ENCODE measurements at regions not wholly inside any gene's neighbourhood (a gene's known extent, or its start where the extent isn't known, plus 50 kb on each side); places are given as distances from the start of the nearest gene placed in this dataset.
"Not testable (repeated sequence)": the region's sequence is repeated elsewhere in the genome, so short reads cannot be mapped to it uniquely, and the experiment has no call there.

DNA sequence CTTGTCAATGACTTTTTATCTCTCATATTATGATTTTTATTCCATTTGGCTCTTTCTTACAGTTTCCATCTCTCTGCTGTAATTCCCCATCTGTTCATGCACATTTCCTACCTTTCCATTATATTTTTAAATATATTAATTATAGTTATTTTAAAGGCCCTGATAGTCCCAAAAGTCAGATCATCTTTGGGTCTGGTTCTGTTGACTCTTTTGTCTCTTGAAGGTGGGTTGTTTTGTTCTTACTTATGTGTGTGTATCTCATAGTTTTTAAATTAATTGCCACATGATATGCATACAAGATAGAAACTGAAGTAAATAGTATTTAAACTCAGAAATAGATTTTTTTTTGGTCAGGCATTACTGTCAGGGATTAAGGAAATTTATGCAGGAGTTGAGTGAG lies 178.0 kb upstream of the AJAP1 start:
- DNase-seq (ENCODE audit: low read depth in 2 of 2), result no peak

DNA sequence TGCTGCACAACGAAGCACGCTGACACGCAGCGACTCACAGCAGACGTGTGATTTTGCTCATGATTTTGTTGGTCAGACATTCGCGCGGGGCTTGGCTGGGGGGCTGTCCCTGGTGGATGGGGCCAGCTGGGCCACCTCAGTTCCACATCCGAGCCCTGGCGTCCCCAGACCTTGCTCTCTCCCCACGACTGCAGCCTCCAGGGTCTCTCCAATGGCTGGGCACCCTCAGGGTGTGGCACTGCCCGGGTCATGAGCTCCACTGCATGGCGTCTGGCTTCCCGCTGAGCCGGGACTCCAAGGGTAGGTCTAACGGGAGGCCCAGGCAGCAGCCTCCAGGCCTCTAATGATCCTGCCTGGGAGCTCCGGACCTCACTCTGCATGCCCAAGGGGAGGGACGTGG lies 173.0 kb upstream of the AJAP1 start:
- DNase-seq (ENCODE audit: low read depth in 2 of 2), result no peak

DNA sequence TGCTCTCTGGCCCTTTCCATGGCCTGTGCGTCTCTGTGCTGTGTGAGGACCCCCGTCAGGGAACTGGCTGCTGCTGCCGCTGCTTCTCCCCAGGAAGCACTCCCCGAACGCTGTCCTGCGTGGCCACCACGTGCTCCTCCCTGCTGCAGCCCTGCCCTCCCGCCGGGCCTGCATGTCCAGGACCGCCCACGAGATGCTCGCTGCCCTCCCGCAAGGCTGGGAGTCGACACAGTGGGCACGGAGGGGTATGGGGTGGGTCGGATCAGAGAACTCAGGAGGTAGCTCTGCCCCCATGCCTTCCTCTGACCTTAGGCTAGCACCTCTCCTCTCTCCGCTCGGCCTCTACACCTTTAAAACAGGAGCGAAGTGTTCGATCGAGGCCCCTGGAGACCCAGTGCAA lies 171.9 kb upstream of the AJAP1 start:
- DNase-seq (ENCODE audit: low read depth in 2 of 2), result no peak

DNA sequence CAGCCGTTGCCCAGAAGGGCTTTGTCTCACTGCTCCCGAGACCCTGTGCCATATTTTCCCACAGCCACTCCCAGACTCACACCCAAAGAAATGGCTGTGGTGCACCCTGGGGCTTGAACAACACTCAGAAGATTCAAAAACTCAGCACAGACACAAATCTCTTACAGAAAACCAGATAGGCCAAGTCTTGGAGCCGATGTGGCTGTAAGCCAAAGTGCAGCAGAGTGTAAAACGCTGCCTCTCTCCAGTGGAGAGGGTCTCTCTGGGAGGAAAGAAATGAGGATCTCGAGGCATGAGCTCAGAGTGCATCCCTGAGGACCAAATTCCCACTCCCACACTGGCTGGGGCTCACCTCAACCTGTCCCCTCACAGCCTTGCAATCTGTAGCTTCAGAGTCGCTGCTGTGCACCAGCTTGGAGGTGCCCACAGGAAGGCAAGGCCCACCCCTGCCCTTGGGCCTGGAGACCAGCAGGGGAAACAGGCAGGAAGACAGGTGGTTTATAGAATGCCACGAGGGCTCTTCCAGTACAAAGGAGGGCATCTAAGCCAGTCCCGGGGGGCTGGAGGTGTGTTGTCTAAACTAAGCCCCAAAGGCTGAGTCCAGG lies 171.3 kb upstream of the AJAP1 start:
- DNase-seq (ENCODE audit: low read depth in 2 of 2), result no peak

DNA sequence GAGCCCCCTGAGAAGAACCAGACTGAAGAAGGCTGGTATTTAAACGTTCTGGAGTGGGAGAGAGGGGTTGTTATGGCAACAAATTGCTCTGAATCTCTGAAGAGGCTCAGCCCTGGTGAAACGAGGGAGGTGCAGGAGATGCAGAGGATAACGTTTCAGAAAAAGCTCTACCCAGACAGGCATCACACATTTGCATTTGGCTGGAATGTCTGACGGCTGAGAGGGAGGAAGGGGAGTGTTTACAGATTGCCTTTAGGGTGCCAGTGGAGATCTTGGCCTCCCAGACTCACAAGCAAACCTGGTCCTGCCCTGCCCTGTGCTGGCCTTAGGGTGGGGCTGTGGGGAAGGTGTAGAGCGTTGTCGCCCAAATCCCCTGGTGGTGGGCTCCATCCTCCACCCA lies 169.0 kb upstream of the AJAP1 start:
- no peak for DNase-seq (ENCODE audit: low read depth in 2 of 2)

DNA sequence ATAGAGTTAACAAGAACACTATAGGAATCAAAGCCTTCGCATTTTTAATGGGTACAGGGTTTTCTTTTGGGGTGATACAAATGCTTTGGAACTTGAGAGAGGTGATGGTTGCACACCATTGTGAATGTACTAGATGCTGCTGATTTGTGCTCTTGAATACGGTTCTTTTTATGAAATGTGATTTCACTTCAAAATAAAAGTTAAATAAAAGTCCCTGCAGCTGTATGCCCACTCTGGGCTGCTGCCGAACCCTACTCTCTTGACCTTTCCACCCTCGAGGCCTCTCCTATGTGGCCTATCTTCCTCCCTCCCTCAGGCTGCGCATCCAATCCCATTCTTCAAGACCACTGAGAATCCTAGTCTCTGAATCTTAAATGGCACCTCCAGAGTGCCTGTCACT lies 168.5 kb upstream of the AJAP1 start:
- DNase-seq (ENCODE audit: low read depth in 2 of 2), result no peak

DNA sequence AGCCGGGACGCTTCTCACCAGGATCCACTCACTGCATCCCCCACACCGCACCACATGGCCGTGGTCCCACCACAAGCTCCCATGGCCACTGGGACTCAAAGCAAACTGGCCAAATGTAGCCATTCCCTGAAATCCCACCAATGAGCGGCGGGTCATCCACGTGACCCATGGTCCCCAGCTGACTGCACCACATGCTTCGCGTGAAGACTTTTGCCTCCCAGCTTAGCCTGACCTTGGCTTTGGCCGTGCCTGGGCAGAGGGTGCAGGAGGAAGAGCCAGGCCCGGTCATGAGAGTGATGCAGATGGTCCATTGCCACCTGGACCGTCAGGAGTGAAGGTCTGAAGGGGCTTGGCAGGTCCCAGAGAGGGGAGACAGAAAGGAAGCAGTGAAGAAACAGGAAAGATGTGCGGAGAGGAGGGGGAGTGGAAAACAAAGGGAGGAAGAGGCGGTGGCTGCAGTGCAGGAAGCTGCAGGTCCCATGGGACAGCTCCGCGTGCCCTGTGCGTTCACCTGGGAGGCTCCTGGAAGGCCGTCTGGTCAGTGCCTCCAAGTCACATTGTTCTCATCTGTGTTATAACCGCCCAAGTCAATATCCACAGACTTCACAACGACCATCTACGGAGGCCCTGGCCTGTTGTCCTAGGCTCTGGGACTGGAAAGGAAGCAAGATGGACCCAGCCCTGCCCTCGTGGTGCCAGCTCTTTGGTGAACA lies 167.8 kb upstream of the AJAP1 start:
- no peak for DNase-seq (ENCODE audit: low read depth in 2 of 2)

DNA sequence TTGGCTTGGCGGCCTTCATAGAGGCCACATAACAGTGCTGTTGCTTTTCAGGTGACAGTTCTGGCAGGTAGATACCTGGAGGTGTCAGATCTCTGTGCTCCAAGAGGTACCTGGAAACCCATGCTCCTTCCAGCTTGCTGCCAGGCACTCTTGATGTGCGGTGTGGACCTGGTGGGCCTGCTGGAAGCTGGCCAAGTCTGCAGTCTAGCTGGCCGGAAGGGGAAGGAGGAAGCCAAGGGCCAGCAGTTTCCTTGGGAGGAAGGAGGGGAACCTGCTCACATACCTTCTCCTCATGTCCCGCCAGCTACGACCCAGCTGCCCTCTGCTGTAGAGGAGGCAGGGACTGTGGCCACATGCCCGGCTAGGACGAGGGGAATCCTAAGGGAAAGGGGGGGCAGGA lies 166.4 kb upstream of the AJAP1 start:
- DNase-seq (ENCODE audit: low read depth in 2 of 2), result no peak

DNA sequence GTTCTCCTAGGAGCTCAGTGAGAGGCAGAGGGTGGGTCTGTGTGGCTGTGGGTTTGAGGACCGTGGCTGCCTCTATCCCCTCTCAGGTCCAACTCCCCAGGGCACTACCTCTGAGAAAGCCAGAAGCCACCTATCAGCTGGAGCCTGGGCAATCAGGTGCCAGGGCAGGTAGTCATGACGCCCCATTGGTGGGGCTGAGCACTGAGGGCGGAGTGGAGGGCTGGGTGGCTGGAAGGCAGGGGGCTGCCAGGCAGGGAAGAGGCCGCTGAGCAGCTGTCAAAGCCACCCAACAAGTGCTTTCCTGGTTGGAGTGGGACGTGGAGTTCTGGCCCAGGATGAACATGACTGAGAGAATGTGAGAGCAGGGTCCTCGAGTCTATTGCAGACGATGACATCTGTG lies 164.9 kb upstream of the AJAP1 start:
- no peak for DNase-seq (ENCODE audit: low read depth in 2 of 2)

DNA sequence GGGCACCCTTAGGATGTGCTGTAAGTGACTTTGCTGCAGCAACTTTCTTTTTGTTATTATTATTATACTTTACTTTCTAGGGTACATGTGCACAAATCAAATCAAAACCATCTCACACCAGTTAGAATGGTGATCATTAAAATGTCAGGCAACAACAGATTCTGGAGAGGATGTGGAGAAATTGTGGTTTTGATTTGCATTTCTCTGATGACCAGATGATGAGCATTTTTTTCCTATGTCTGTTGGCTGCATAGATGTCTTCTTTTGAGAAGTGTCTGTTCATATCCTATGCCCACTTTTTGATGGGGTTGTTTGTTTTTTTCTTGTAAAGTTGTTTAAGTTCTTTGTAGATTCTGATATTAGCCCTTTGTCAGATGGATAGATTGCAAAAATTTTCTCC lies 164.4 kb upstream of the AJAP1 start:
- not testable (repeated sequence) for DNase-seq (ENCODE audit: low read depth in 2 of 2)

DNA sequence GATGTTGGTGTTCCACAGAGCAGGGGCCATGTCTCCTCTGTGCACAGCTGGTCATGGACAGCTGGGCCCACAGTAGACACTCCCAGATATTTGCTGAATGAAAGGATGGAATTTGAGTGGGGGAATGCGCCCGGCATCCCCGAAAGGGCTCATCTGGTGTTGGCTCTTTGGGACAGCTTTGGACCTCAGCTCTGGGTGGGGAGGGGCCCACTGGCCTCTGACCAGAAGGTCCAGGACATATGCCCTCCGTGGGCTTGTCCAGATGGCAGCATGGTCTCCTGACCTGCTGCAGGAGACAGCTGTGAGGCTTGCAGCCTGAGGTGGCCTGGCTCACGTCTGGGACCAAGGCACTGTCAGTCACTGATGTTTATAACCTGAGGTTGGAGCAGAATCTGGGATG lies 160.4 kb upstream of the AJAP1 start:
- no peak for DNase-seq (ENCODE audit: low read depth in 2 of 2)

DNA sequence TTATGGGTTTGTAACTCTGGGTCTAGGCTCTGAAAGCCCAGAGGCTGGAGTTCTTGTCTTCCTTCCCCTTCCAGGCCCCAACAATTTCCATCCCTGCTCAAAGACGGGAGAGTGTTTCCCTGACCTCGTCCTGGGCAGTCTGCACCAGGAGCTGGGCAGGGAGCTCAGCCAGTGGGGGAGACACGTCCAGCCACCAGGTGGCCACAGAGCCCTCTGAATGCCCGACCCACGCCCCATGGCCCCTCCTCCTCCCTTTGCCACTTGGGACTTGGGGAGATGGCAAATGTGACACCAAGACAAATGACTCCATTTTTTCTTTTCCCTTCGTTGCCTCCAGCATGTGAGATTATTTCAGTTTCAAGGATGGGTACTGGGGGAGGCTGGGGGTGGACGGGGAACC lies 159.9 kb upstream of the AJAP1 start:
- DNase-seq (ENCODE audit: low read depth in 2 of 2), result no peak

DNA sequence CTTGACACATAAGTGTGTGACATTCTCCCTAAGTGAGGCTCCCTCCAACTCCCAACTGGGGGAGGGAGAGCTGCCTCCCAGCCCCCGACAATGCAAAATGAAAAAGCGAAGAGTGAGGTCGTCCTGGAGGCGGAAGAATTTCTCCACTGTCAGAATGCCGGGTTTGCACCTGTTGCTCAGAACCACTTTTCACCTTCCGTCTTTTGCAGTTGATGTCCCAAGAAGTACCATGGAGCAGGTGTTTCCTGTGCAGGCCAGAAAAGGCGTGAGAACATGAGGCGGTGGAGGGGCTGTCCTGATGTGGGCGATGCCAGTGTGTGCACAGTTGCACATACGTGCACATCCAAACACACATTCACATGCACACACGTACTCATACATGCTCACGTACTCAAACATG lies 158.6 kb upstream of the AJAP1 start:
- no peak for DNase-seq (ENCODE audit: low read depth in 2 of 2)

DNA sequence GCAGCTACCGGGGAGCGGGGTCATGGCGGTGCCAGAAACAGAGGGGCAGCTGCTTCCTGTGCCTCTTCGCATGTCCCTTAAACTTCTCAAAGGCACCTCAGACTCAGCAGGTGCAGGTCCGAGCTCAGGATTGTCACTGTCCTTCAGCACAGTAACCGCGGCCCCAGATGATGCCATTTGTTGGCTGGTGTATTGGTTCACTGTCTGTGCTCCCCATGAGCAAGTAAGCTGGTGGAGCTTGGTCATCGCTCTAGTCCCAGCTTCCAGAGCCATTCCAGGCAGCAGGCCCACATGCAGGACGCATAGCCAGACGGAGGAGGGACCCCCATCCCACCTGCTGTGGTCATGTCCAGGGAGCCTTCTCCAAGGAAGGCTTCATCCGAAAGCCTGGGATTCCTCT lies 154.0 kb upstream of the AJAP1 start:
- DNase-seq (ENCODE audit: low read depth in 2 of 2), result no peak

DNA sequence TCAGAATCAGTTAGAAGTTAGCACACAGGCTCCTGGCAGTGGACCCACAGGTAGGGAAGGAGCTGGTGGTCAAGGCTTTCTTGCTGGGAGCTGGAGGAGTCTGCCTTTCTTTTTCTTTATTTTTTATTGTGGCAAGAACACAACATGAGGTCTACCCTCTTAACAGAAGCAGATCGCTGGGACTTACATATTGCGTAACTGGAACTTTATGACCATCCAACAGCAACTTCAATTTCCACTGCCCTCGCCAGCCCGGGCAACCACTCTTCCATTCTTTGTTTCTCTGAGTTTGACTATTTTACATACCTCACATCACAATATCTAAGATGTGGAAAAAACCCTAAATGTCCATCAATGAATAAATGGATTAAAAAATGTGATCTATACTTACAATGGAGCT lies 147.8 kb upstream of the AJAP1 start:
- no peak for DNase-seq (ENCODE audit: low read depth in 2 of 2)

DNA sequence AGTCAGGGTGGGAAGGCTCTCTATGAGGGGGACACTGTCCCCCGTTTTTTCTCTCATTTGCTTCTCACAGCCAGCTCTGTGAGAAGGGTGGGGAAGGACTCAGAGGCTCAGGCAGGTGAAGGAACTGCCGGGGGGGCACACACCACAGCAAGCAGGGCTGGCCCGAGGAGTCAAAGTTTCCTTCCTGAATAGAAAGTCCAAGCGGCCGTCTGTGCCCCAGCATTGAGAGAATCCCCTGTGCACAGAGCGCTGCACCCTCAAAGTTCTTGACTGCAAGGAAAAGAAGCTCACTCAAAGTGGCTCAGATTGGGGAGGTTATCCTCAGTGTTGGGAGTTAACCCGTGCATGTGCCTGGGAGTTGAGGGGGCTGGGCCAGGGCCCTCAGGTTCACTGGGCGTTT lies 145.2 kb upstream of the AJAP1 start:
- no peak for DNase-seq (ENCODE audit: low read depth in 2 of 2)

DNA sequence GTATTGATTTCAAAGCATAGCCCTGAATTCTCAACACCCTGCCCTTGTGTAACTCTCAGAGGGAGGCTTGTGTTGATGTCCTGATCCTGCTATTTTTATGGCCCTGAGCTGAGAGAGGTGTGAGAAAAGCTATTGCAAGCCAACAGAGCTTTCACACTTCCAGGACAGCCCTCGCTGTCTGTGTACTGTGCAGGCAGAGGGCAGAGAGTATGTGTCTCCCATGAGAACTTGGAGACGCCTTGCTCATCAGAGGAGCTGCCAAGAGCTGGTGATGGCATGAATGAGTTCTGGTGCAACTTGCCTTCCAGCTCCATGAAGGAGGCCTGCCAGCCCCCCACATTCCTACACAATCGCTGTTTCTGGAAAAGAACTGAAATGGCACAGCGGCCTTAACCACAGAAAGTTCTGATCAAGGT lies 144.1 kb upstream of the AJAP1 start:
- DNase-seq (ENCODE audit: low read depth in 2 of 2), result no peak

DNA sequence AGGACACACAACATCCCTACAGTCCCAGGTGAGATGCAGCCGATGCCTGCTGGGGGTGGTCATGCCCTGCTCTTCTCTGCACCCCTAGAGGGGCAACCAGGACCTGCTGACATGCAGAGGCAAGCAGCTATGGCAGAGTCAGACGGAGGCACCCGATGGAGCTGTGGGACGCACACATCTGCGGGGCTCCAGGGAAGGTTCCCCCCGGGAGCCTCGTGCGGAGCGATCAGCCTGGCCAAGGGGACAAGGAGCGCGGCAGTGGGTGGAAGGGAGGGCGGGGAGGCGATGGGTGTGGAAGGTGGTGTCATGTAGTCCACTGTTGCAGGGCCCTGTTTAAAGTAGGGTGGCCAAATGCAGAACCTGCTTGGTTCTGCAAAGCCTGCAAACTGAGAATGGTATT lies 143.0 kb upstream of the AJAP1 start:
- DNase-seq (ENCODE audit: low read depth in 2 of 2), result no peak

DNA sequence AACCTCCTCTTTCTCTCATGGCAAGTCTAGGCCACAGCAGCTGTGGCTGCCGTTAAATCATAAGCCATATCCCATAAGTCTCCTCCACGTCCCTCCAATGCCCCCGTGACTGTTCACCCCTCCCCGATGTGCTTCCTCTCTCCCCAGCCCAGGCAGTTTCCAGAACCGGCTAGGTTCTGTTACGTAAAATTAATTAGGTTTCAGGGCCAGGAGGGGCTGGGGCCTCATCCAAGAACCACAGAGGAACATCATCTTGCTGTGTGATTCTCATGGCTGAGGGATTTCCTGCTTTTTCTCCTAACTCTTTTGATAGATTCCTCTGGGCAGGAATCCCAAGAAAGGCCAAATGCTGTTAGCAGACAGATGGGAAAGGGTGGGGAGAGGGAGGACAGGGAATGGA lies 141.8 kb upstream of the AJAP1 start:
- DNase-seq (ENCODE audit: low read depth in 2 of 2), result no peak

DNA sequence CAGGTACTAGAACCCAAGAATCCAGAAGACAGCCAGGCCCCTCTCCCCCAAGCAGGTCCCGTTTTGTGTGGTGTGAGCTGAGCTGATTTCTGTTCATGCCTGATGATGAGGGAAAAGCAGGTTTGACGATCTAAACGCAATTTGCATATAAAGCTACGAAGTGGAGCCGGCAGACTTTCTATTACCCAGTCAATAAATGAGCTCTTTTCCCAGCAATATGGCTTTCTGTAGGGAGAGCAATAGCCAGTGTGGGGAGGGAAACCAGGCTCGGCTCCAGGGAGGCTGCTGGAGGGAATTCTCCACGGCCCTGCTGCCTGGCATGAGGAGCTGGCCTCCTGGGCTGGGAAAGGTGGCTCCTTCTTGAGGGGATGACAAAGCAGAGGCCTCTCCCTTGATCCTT lies 140.7 kb upstream of the AJAP1 start:
- no peak for DNase-seq (ENCODE audit: low read depth in 2 of 2)

DNA sequence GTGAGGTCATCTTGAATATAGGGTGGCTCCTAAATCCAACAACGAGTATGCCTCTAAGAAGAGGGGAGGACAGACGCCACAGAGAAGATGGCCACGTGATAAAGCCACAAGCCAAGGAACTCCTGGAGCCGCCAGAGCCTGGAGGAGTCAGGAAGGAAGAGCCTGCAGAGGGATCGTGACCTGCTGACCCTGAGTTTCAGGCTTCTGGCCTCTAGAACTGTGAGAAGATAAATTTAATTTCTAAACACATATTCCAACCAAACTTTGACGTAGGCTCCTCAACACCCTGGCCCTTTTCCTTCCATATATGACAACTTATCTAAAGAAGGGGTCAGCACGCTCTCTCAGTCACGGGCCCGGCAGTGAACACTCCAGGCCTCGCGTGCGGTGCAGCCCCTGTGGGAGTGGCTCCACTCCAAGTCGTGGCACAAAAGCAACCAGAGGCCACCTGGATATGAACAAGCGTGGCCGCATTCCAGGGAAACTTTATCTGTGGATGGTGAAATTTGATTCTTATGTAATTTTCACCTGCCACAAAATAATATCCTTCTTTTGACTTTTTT lies 138.6 kb upstream of the AJAP1 start:
- no peak for DNase-seq (ENCODE audit: low read depth in 2 of 2)

DNA sequence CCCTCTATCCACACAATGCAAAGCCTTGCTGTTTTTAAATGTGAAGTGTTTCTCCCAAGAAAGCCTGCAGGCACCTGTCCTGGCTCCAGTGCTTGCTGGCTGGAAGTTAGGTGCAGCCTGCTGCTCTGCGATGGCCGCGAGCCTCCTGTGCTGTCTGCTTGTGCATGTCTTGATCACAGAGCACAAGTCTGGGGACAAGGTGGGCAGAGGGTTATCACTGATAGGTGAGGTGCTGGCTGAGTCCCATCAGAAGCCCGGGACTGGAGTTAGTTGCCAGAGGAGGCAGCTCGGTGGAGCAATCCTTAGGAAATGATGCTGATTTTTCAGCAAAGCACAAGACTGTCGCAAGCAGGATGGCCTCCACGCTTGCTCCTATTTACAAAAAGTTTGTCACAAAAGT lies 137.8 kb upstream of the AJAP1 start:
- no peak for DNase-seq (ENCODE audit: low read depth in 2 of 2)

DNA sequence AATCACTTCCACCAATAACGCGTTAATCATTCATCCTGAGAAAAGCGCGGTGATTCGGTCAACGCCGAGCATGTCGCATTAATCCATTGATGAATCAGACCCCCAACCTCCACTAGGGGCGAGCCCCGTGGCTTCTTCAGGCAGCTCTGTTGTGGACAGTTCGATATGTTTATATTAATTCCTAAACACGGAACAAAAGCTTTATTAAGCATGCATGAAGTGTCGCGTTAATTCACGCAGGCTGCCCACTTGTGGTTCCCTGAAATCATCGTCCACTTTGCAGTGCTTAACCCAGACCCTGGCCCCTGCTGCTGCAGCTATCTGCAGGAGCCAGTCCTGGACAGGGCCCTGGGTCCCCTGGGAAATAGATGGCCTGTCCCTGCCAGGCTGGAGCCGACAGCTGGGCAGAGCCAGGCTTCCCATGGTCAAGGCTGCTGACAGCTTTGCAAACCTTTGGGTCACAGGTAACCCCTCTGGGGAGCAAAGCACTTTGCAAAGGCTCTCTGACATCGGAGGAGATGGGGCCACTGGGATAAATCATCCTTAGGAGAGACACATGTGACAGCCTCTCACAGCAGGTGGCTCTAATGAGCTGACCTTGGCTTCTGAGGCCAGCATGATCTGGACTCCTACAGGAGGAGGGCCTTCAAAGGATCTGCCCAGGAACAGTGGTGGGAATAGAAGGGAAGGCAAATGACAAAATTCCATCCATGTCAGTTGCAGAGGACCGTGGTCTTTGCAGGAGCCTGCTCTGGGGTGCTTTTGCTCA lies 137.0 kb upstream of the AJAP1 start:
- DNase-seq (ENCODE audit: low read depth in 2 of 2), result no peak

Measured in lung microvascular endothelial cell (primary cell).